ENCODE measurements at regions not wholly inside any gene's neighbourhood (a gene's known extent, or its start where the extent isn't known, plus 50 kb on each side); places are given as distances from the start of the nearest gene placed in this dataset.

DNA sequence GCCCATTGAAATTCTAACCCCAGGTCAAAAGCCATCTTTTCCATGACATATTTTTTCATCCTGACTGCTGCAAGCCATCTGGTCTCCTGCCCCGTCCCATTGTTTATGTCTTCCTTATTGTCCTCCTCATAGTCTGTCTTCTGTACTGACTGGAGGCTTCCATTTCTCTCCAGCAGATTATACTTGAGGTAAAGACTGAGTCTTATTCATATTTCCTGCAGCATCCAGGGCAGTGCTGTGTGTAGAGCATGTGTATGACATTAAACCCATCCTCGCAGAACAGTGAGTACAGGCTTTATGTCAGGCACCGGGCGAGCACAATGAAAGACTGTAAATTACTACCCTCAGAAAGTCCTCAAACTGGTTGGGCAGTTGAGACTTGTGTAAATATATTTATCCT, 275.1 kb downstream of the C4orf33 start:
- H3K36me3 ChIP-seq = no peaks in the 10 kb centered on the region
- H3K4me1 ChIP-seq = no peaks in the 10 kb centered on the region
- intact Hi-C loops (cut with DNase I) = no loop called here
- no peak overlapping the region for H3K4me3 ChIP-seq
- H3K9me3 ChIP-seq = no peaks in the 10 kb centered on the region
- H3K27ac ChIP-seq = no peak overlapping the region
- no peak for DNase-seq (ENCODE audit: extremely low spot score in 2 of 2)
- TF ChIP-seq, protein P1, sequence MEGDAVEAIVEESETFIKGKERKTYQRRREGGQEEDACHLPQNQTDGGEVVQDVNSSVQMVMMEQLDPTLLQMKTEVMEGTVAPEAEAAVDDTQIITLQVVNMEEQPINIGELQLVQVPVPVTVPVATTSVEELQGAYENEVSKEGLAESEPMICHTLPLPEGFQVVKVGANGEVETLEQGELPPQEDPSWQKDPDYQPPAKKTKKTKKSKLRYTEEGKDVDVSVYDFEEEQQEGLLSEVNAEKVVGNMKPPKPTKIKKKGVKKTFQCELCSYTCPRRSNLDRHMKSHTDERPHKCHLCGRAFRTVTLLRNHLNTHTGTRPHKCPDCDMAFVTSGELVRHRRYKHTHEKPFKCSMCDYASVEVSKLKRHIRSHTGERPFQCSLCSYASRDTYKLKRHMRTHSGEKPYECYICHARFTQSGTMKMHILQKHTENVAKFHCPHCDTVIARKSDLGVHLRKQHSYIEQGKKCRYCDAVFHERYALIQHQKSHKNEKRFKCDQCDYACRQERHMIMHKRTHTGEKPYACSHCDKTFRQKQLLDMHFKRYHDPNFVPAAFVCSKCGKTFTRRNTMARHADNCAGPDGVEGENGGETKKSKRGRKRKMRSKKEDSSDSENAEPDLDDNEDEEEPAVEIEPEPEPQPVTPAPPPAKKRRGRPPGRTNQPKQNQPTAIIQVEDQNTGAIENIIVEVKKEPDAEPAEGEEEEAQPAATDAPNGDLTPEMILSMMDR (IDR thresholded peaks at IDR 0.05) = no peak
- TF ChIP-seq POLR2AphosphoS5 (IDR thresholded peaks at IDR 0.05; ENCODE audit: insufficient read depth in 1 of 2, low read depth in 1 of 2) (no peak), POLR2A (IDR thresholded peaks at IDR 0.05) (no peak)
- no peaks in the 10 kb centered on the region for H3K27me3 ChIP-seq

DNA sequence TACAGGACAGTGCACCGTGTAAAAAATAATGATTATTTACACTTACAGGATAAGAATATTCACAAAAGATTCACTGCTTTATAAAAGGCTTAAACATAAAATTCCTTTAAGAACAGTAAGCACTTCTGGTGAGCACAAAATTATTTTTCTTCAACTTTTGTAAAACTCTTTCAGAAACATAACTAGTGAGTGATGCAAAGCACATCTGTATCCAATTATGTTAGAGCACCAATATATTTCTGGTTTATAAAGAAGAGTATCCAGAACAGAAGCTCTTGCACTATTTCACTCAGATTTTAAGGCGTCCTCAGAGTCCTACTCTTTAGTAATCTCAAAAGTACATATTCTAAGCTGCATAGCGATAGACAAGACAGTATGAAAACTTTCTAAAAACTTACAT, 276.0 kb downstream of the C4orf33 start:
- intact Hi-C loops (cut with DNase I) = no loop called here

DNA sequence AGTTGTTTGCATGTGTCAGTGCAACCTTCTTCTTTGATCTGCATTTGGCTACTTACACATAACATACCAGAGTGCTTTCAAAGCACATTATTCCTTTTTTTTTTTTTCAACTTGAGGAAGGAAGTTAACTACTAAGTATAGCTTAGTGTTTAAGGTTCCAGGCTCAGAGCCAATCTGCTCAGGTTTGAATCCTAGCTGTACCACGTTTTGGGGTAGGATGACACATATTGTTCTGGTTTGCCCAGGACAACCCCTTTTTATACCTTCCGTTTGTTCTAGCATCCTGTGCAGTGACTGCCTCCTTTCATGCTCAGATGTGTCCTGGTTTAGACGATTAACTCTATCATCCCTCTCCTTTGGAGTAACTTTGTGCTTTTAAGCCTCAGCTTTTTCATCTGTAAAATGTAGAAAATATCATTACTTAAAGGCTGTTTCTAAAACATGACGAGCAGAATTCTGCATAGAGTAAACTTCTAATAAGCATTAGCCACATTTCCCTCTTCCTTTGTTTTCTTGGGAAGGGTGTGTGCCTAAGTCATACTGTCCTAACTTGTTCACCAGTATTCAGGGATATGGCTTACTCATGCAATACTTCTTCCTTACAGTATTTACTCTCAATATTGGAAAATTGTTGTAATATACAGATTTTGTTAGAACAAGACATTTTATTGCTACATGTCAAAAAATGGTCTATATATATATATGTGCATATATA, 281.3 kb downstream of the C4orf33 start:
- Histone ChIP-seq H3K4me3 (no peak overlapping the region), H3K27ac (no peak overlapping the region), H3K9me3 (no peaks in the 10 kb centered on the region), H3K36me3 (no peaks in the 10 kb centered on the region), H3K4me1 (no peaks in the 10 kb centered on the region), H3K27me3 (no peaks in the 10 kb centered on the region)
- intact Hi-C loops (cut with DNase I) = no loop called here
- no peak for DNase-seq (ENCODE audit: extremely low spot score in 2 of 2)
- TF ChIP-seq POLR2AphosphoS5 (IDR thresholded peaks at IDR 0.05; ENCODE audit: insufficient read depth in 1 of 2, low read depth in 1 of 2) (no peak), POLR2A (IDR thresholded peaks at IDR 0.05) (no peak)
- TF ChIP-seq, protein P1 (IDR thresholded peaks at IDR 0.05) = no peak

More for the DNA sequence above, 276.0 kb downstream of the C4orf33 start:
- Histone ChIP-seq H3K36me3 (no peaks in the 10 kb centered on the region), H3K27ac (no peak overlapping the region), H3K4me3 (no peak overlapping the region), H3K4me1 (no peaks in the 10 kb centered on the region), H3K27me3 (no peaks in the 10 kb centered on the region), H3K9me3 (no peaks in the 10 kb centered on the region)
- TF ChIP-seq POLR2AphosphoS5 (IDR thresholded peaks at IDR 0.05; ENCODE audit: insufficient read depth in 1 of 2, low read depth in 1 of 2) (no peak), POLR2A (IDR thresholded peaks at IDR 0.05) (no peak)
- TF ChIP-seq, protein P1 (IDR thresholded peaks at IDR 0.05) = no peak
- DNase-seq (ENCODE audit: extremely low spot score in 2 of 2) = no peak

DNA sequence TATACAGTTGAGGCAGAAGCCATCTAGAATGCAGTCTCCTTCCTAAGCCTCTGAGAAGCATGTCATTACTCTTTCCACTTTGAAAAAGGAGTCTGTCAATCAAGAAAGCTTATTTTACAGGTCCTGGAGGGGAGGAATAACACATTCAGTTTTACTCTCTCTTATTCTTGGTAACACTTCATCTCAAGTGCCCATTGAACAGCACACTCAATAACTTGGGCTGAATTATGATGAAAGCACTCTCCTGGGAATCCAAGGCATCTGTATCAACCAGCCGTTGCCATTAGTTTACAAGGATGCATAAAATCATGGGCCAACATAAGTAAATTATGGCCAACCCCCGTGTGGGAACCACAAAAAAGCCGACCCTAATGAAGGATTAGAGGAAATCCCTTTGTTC, 282.4 kb downstream of the C4orf33 start:
- no peak for DNase-seq (ENCODE audit: extremely low spot score in 2 of 2)
- intact Hi-C loops (cut with DNase I) = no loop called here
- Histone ChIP-seq H3K9me3 (no peaks in the 10 kb centered on the region), H3K36me3 (no peaks in the 10 kb centered on the region), H3K27ac (no peak overlapping the region), H3K4me1 (no peaks in the 10 kb centered on the region), H3K27me3 (no peaks in the 10 kb centered on the region), H3K4me3 (no peak overlapping the region)
- TF ChIP-seq POLR2A (IDR thresholded peaks at IDR 0.05) = no peak
- no peak for TF ChIP-seq POLR2AphosphoS5 (IDR thresholded peaks at IDR 0.05; ENCODE audit: insufficient read depth in 1 of 2, low read depth in 1 of 2)
- TF ChIP-seq, protein P1 (IDR thresholded peaks at IDR 0.05) = no peak

DNA sequence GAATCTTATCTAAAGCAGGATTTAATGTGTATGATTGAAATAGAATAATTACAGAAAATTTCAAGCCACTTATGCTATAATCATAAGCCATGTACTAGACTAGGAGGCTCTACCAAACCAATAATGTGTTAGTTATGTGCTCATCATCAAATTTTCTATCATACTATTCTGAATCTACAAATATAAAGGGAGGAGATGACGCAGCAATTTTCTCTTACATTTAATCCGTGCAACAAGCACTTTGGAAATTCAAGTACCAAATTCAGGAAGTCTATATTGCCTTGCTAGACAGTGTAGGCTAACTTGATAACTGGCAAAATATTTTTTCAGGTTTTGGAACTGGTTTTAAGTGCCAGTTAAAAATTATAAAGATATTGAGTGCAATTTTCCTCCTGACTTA, 283.5 kb downstream of the C4orf33 start:
- DNase-seq (ENCODE audit: extremely low spot score in 2 of 2) = no peak
- Histone ChIP-seq H3K4me1 (no peaks in the 10 kb centered on the region), H3K9me3 (no peaks in the 10 kb centered on the region), H3K27me3 (no peaks in the 10 kb centered on the region), H3K4me3 (no peak overlapping the region), H3K27ac (no peak overlapping the region), H3K36me3 (no peaks in the 10 kb centered on the region)
- TF ChIP-seq, protein P1 (IDR thresholded peaks at IDR 0.05) = no peak
- no peak for TF ChIP-seq POLR2A (IDR thresholded peaks at IDR 0.05)
- no peak for TF ChIP-seq POLR2AphosphoS5 (IDR thresholded peaks at IDR 0.05; ENCODE audit: insufficient read depth in 1 of 2, low read depth in 1 of 2)
- intact Hi-C loops (cut with DNase I) = no loop called here

All from vagina (tissue), 2 donors.